ENCODE measurements at regions not wholly inside any gene's neighbourhood (a gene's known extent, or its start where the extent isn't known, plus 50 kb on each side); places are given as distances from the start of the nearest gene placed in this dataset.
"Not testable (repeated sequence)": the region's sequence is repeated elsewhere in the genome, so short reads cannot be mapped to it uniquely, and the experiment has no call there.

DNA sequence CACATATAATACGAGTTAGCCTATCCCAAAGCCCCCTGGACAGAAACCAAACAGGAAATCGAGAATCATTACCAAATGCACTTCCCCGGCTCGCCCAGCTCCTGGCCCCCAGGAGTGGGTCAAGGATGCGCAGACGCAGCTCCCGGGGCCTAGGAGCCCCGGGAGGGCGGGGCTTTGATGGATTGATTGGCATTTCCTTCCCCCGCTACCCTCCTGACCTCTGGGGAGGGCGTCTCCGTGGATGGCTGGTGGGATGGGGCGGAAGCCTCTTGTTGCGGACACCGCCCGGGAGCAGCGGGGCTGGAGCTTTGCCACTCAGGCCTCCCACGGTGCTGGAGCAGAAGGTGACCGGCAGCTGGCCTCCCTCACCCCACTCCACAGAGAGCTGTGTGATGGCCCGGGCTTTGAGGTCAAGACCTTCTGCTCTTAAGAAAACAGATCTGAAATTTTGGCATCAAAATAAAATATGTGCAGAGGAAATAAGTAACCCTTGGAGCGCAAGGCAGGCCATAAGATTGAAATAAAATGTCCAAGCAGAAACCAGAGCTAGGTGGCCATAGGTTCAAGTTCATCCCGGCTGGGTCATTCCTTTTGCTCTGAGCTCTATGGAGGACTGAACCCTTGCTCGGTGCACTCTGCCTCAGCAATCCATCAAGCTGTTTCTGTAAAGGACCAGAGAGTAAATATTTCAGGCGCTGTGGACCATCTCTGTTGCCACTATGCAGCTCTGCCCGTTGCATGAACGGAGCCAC is 262.3 kb downstream of the SOX9 start:
- no peak overlapping the region for H3K4me3 ChIP-seq (ENCODE audit: low read length)
- no peak for DNase-seq (ENCODE audit: low read depth)
- TF ChIP-seq CTCF (conservative IDR thresholded peaks at IDR 0.05; ENCODE audit: low read depth, low read length), result no peak

- no peak for DNase-seq (ENCODE audit: low read depth)
- no peak overlapping the region for H3K4me3 ChIP-seq (ENCODE audit: low read length)
- TF ChIP-seq CTCF (conservative IDR thresholded peaks at IDR 0.05; ENCODE audit: low read depth, low read length), result no peak
Measured at GRCh38 chr17:72385475-72385874, 264.7 kb downstream of the SOX9 start.

- not testable (repeated sequence) for H3K4me3 ChIP-seq (ENCODE audit: low read length)
Measured at GRCh38 chr17:72386173-72386572, 265.4 kb downstream of the SOX9 start.

DNA sequence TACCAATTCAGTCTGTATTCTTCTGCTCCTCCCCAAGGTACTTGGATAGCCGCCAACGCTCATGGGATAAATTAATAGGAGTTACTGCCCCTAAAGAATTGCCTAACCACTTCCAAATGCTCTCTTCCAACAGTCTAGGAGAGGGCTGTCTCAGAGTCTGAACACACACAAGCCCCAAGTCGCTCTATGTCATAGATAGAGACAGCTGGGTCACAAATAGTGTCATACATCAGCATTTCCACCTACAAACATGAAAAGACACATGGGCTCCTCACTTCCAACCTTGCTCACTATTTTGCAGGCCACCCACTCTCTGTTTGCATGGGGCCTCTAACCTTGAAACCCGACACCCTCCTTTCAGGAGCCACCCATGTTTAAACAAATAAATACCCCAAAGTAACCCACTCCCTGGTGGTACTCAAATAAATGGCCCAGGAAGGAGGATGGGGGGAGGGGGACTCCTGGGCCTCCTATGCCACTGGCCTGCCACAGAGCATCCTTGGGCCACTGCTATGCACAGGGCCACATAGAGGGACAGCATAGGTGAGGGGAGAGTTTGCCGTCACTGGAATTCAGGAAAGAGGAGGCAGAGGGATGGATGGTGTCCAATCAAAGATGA is 265.9 kb downstream of the SOX9 start:
- no peak overlapping the region for H3K4me3 ChIP-seq (ENCODE audit: low read length)
- TF ChIP-seq CTCF (conservative IDR thresholded peaks at IDR 0.05; ENCODE audit: low read depth, low read length), result no peak
- no peak for DNase-seq (ENCODE audit: low read depth)

More at GRCh38 chr17:72386173-72386572, 265.4 kb downstream of the SOX9 start:
- DNase-seq (ENCODE audit: low read depth), result not testable (repeated sequence)

- DNase-seq (ENCODE audit: low read depth), result peak; percentile 88
- no peak overlapping the region for H3K4me3 ChIP-seq (ENCODE audit: low read length)
- no peak for TF ChIP-seq CTCF (conservative IDR thresholded peaks at IDR 0.05; ENCODE audit: low read depth, low read length)
Measured at GRCh38 chr17:72387487-72387886, 266.7 kb downstream of the SOX9 start.

DNA sequence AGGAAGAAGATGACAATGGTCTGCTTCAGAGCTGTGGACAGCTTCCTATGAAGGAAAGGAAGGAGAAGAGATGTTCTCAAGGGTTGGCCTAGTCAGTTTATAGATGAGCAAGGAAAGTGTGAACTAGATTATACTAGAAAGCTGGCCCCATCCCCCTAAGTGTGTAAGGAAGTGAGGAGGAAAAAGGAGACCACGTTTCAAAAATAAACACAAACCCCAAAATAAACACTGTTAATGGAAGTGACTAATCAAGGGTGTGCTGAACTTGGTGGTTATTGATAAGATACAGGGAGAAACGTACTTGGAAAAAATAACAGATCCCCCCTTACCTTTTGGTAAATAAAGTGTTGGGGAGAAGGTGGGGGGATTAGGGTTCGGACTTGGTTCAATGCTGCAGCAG is 267.1 kb downstream of the SOX9 start:
- H3K4me3 ChIP-seq (ENCODE audit: low read length), result no peak overlapping the region
- no peak for TF ChIP-seq CTCF (conservative IDR thresholded peaks at IDR 0.05; ENCODE audit: low read depth, low read length)
- DNase-seq (ENCODE audit: low read depth), result no peak

- DNase-seq (ENCODE audit: low read depth), result no peak
- TF ChIP-seq CTCF (conservative IDR thresholded peaks at IDR 0.05; ENCODE audit: low read depth, low read length), result peak; percentile 48
- H3K4me3 ChIP-seq (ENCODE audit: low read length), result no peak overlapping the region
Measured at GRCh38 chr17:72388765-72389473, 268.1 kb downstream of the SOX9 start.
